Ishikawa (cell line): ENCODE measurements at regions not wholly inside any gene's neighbourhood (a gene's known extent, or its start where the extent isn't known, plus 50 kb on each side); places are given as distances from the start of the nearest gene placed in this dataset.

ENCODE experiments used
- CEBPB ChIP-seq: IDR thresholded peaks from 2 replicates; pipeline ENCODE4 v1.6.1; 2012
- CREB1 ChIP-seq: IDR thresholded peaks from 2 replicates; pipeline ENCODE4 v1.6.1; 2012; ENCODE audit warnings: low read depth
- EGR1 ChIP-seq: IDR thresholded peaks from 2 replicates; pipeline ENCODE4 v1.6.1; 2012
- EP300 ChIP-seq: IDR thresholded peaks from 2 replicates; pipeline ENCODE4 v1.6.1; 2012; ENCODE audit warnings: borderline replicate concordance
- FOXM1 ChIP-seq: IDR thresholded peaks from 2 replicates; pipeline ENCODE4 v1.6.1; 2012; ENCODE audit warnings: low read depth, borderline replicate concordance
- NFIC ChIP-seq: IDR thresholded peaks from 2 replicates; pipeline ENCODE4 v1.6.1; 2012
- RAD21 ChIP-seq: IDR thresholded peaks from 2 replicates; pipeline ENCODE4 v1.6.1; 2012; ENCODE audit warnings: low read depth
- TAF1 ChIP-seq: IDR thresholded peaks from 2 replicates; pipeline ENCODE4 v1.6.1; 2012; ENCODE audit warnings: low read depth, mild to moderate bottlenecking
- TCF12 ChIP-seq: IDR thresholded peaks from 2 replicates; pipeline ENCODE4 v1.6.1; 2012; ENCODE audit warnings: low read depth
- TEAD4 ChIP-seq: IDR thresholded peaks from 2 replicates; pipeline ENCODE4 v1.6.1; 2012
- YY1 ChIP-seq: IDR thresholded peaks from 2 replicates; pipeline ENCODE4 v1.6.1; 2012; ENCODE audit warnings: low read depth
- ZBTB7A ChIP-seq: IDR thresholded peaks from 2 replicates; pipeline ENCODE4 v1.6.1; 2012; ENCODE audit warnings: low read depth
- TF ChIP-seq, protein P1 (sequence below): IDR thresholded peaks from 2 replicates; pipeline ENCODE4 v1.6.1; 2012
- TF ChIP-seq, protein P2 (sequence below): IDR thresholded peaks from 2 replicates; pipeline ENCODE4 v1.6.1; 2012
- TF ChIP-seq, protein P3 (sequence below): IDR thresholded peaks from 2 replicates; pipeline ENCODE4 v1.6.1; 2012; ENCODE audit warnings: low read depth, mild to moderate bottlenecking

DNA sequence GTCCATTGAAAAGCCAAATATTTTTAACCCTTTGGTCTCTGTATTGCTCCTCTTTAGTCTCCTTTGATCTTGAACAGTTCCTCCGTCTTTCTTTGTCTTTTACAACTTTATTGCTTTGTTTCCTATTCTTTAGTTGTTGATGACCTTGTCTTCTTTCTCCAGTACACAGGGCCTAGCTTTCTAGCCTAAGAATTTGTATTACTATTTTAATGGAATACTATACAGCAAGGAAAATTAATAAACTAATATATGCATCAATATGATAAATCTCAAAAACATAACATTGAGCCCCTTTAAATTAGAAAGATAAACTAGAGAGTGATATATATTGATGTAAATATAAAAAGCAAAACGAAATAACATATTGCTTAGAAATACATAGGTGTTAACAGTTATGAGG lies 88.7 kb downstream of the NR1D2 start:
- TF ChIP-seq CEBPB (no peak), EGR1 (no peak), YY1 (no peak), EP300 (no peak), NFIC (no peak), TAF1 (no peak), RAD21 (no peak), ZBTB7A (no peak), TEAD4 (no peak), FOXM1 (no peak), TCF12 (no peak), CREB1 (no peak)
- TF ChIP-seq, protein P1, sequence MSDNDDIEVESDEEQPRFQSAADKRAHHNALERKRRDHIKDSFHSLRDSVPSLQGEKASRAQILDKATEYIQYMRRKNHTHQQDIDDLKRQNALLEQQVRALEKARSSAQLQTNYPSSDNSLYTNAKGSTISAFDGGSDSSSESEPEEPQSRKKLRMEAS = no peak
- TF ChIP-seq, protein P2, sequence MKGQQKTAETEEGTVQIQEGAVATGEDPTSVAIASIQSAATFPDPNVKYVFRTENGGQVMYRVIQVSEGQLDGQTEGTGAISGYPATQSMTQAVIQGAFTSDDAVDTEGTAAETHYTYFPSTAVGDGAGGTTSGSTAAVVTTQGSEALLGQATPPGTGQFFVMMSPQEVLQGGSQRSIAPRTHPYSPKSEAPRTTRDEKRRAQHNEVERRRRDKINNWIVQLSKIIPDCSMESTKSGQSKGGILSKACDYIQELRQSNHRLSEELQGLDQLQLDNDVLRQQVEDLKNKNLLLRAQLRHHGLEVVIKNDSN = no peak
- TF ChIP-seq, protein P3, sequence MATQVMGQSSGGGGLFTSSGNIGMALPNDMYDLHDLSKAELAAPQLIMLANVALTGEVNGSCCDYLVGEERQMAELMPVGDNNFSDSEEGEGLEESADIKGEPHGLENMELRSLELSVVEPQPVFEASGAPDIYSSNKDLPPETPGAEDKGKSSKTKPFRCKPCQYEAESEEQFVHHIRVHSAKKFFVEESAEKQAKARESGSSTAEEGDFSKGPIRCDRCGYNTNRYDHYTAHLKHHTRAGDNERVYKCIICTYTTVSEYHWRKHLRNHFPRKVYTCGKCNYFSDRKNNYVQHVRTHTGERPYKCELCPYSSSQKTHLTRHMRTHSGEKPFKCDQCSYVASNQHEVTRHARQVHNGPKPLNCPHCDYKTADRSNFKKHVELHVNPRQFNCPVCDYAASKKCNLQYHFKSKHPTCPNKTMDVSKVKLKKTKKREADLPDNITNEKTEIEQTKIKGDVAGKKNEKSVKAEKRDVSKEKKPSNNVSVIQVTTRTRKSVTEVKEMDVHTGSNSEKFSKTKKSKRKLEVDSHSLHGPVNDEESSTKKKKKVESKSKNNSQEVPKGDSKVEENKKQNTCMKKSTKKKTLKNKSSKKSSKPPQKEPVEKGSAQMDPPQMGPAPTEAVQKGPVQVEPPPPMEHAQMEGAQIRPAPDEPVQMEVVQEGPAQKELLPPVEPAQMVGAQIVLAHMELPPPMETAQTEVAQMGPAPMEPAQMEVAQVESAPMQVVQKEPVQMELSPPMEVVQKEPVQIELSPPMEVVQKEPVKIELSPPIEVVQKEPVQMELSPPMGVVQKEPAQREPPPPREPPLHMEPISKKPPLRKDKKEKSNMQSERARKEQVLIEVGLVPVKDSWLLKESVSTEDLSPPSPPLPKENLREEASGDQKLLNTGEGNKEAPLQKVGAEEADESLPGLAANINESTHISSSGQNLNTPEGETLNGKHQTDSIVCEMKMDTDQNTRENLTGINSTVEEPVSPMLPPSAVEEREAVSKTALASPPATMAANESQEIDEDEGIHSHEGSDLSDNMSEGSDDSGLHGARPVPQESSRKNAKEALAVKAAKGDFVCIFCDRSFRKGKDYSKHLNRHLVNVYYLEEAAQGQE = no peak

DNA sequence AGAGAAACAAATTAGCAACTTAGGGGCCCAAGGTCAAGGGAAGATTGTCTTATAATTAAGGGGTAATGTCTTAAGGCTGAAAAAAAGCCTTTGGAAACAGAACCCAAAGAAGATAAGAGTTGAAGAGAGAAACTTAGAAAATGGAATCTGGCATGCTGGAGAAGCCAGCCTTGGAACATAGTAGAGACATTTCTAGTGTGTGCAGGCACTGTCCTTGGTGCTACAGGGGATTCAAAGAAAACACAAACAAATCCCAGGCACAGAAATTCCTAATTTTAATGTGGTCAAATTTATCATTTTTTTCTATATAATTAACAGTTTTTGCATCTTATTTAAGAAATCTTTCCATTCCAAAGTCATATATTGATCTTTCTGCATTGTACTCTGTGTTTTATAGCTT lies 89.4 kb downstream of the NR1D2 start:
- no peak for TF ChIP-seq CEBPB
- TF ChIP-seq, protein P3 = peak; percentile 81

DNA sequence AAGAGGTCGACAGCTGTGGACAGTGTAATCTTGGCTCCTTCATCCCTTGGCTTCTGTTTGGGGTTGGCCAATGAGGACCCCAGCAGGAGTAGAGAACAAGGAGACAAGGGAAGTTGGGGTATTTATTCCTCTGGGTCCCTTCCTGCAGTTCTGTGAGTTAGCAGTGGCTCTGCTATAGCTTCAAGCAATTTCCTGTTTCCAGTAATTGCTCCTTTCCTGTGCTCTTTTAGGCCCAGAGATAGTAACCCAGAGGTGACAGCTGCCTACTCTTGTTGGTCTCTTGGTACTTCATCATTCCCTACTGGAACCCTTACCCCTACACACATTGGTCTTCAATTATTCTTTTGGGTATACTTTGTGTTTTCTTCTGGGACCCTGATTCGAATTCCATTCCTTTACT lies 92.9 kb downstream of the NR1D2 start:
- no peak for TF ChIP-seq CEBPB
- TF ChIP-seq NFIC = no peak
- no peak for TF ChIP-seq TCF12
- TF ChIP-seq EP300 = no peak
- TF ChIP-seq, protein P2 = no peak
- TF ChIP-seq, protein P1 = no peak

DNA sequence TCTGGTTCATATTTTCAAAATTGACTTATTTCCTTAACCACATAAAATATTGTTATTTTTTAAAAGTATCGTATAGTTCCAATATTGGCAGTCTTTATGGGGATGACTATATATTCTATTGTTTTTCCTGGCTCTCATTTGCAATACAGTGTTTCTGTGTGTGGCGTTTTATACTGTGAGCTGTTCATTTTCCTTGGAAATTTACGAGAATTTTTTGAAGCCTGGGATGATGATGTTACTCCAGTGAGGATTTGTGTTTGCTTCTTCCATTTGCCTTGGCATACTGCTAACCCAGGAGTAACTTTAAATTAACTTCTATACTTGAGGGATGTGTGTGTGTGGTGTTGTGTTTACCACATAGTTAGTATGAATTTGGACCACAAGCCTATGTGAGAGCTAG lies 95.2 kb downstream of the NR1D2 start:
- TF ChIP-seq YY1 = no peak
- TF ChIP-seq TCF12 = no peak
- TF ChIP-seq, protein P1 = no peak
- TF ChIP-seq RAD21 = no peak
- no peak for TF ChIP-seq EGR1
- TF ChIP-seq ZBTB7A = no peak
- TF ChIP-seq TEAD4 = no peak
- no peak for TF ChIP-seq CREB1

DNA sequence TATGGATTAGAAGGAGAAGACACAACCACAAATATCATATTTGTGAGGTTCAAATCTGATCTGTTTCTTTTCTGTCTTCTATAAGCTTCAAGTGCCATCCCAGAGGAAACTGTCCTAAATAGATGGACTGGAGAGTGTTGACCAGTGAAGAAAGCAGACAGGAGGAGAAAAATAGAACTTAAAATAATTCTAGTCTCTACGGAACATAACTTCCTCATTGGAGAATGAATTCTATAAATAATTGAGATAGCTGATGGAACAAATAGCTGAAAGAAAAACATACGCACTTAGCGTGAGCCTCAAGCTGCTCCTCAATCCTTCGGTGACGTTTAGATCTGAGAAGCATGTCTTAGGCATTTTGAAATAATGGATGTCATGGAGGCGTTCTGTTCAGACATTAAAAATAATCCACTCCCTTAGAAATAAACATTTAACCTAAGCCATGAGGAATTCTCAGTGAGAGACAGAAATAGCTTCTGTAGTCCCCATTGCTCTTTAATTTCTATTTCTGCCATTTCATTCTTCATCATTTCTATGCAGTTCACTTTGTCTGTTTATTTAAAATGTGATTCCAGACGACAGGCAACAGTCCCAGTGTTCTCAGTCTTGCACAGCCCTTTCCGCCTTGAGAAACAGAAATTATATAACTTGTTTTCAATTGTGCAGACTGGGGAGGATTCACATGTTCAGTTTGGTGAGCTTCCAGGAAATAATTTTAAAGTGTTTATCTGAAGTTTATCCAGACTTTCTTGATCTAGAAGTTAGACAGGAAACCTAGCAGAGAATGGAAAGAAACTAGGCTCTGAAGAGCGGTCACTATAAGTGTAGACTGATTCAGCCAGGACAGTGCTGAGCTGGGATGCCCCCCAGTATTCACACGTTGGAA lies 97.3 kb downstream of the NR1D2 start:
- TF ChIP-seq TCF12 (no peak), RAD21 (no peak), ZBTB7A (no peak), NFIC (no peak), TAF1 (no peak)
- TF ChIP-seq, protein P1 = no peak
- TF ChIP-seq, protein P3 = no peak
- TF ChIP-seq, protein P2 = no peak
